ENCODE measurements at regions not wholly inside any gene's neighbourhood (a gene's known extent, or its start where the extent isn't known, plus 50 kb on each side); places are given as distances from the start of the nearest gene placed in this dataset.

GRCh38 chr1:193335806-193336428 is 149.5 kb upstream of the B3GALT2 start:
- no peak for TF ChIP-seq CTCF (IDR thresholded peaks at IDR 0.05; ENCODE audit: poor library complexity)
- TF ChIP-seq EZH2phosphoT487 (IDR thresholded peaks at IDR 0.05; ENCODE audit: low read depth, severe bottlenecking, unreplicated experiment) = no peak
- no peak for TF ChIP-seq EZH2 (IDR thresholded peaks at IDR 0.05; ENCODE audit: borderline replicate concordance)
